ENCODE measurements at regions not wholly inside any gene's neighbourhood (a gene's known extent, or its start where the extent isn't known, plus 50 kb on each side); places are given as distances from the start of the nearest gene placed in this dataset.

GRCh38 chr14:85205875-85206274 is 324.1 kb upstream of the FLRT2 start:
- no peak for TF ChIP-seq CTCF (IDR thresholded peaks at IDR 0.05)
- TF ChIP-seq EP300 (IDR thresholded peaks at IDR 0.05), result no peak
- no peak for TF ChIP-seq POLR2A (IDR thresholded peaks at IDR 0.05)

Measured in upper lobe of left lung (tissue), 4 donors.